Stomach (tissue), 4 donors: ENCODE measurements at regions not wholly inside any gene's neighbourhood (a gene's known extent, or its start where the extent isn't known, plus 50 kb on each side); places are given as distances from the start of the nearest gene placed in this dataset.

Source experiments
- CTCF ChIP-seq, 7 experiments: fragments of 450-650 bp in 4 of 7; fragments of 200-600 bp in 3 of 7; sonication (generic) in 3 of 7; IDR thresholded peaks; one replicate each; pipeline ENCODE4 v1.5.1; 2016 to 2019; ENCODE audit warnings: antibody characterized with exemption in 7 of 7, control low read depth in 2 of 7, mild to moderate bottlenecking in 1 of 7
- EP300 ChIP-seq: sonication (generic); formaldehyde crosslinking; IDR thresholded peaks from one replicate; pipeline ENCODE4 v1.6.1; 2017; ENCODE audit warnings: antibody characterized with exemption
- POLR2A ChIP-seq, 4 donors: fragments of 450-650 bp; IDR thresholded peaks; one replicate each; pipeline ENCODE4 v1.6.1; 2016; ENCODE audit warnings: antibody characterized with exemption in 4 of 4, control low read depth in 2 of 4, mild to moderate bottlenecking in 1 of 4, moderate library complexity in 1 of 4
- POLR2AphosphoS5 ChIP-seq, 3 donors: sonication (generic); formaldehyde crosslinking; IDR thresholded peaks; one replicate each; pipeline ENCODE4 v1.6.1; 2016; ENCODE audit warnings: antibody characterized with exemption in 3 of 3

- TF ChIP-seq CTCF (IDR thresholded peaks at IDR 0.05): no peak
- no peak for TF ChIP-seq EP300
- TF ChIP-seq POLR2AphosphoS5 (IDR thresholded peaks at IDR 0.05): no peak
- TF ChIP-seq POLR2A (IDR thresholded peaks at IDR 0.05): no peak
Measured at GRCh38 chr21:36241717-36242116, 78.3 kb upstream of the MORC3 start.
